HG03280 (cell line): ENCODE measurements at regions not wholly inside any gene's neighbourhood (a gene's known extent, or its start where the extent isn't known, plus 50 kb on each side); places are given as distances from the start of the nearest gene placed in this dataset.
"Not testable (repeated sequence)": the region's sequence is repeated elsewhere in the genome, so short reads cannot be mapped to it uniquely, and the experiment has no call there.

Source experiments
- ATAC-seq: cut with Tn5 transposase; IDR thresholded peaks from one replicate; pipeline ENCODE4 v1.9.1; 2021; ENCODE audit warnings: mild to moderate bottlenecking, moderate library complexity; ENCODE audit not compliant: unreplicated experiment

DNA sequence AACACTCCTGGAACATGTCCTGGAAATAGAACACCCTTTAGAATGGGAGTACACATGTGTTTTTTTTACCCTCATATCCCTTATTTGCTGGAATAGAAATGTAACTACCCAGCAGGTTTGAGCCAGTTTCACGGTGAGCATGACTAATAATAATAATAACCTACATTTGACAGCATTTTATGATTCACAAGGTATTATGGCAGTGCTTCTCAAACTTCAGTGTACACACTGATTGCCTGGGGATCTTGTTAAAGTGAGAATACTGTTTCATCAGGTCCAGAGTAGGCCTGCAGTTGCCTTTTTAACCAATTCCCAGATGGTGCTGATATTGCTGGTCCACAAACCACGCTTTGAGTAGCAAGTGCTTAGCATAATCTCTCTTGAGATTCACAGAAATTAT, 63.9 kb downstream of the NFKBIZ start:
- ATAC-seq, result no peak

DNA sequence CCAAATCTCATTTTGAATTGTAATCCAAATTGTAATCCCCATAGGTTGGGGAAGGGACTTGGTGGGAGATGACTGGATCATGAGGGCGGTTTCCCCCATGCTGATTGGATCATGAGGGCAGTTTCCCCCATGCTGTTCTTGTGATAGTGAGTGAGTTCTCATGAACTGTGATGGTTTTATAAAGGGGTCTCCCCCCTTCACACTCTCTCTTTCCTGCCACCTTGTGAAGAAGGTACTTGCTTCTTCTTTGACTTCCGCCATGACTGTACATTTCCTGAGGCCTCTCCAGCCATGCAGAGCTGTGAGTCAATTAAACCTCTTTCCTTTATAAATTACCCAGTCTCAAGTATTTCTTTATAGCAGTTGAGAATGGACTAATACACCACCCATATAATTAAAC, 68.4 kb downstream of the NFKBIZ start:
- ATAC-seq, result not testable (repeated sequence)

DNA sequence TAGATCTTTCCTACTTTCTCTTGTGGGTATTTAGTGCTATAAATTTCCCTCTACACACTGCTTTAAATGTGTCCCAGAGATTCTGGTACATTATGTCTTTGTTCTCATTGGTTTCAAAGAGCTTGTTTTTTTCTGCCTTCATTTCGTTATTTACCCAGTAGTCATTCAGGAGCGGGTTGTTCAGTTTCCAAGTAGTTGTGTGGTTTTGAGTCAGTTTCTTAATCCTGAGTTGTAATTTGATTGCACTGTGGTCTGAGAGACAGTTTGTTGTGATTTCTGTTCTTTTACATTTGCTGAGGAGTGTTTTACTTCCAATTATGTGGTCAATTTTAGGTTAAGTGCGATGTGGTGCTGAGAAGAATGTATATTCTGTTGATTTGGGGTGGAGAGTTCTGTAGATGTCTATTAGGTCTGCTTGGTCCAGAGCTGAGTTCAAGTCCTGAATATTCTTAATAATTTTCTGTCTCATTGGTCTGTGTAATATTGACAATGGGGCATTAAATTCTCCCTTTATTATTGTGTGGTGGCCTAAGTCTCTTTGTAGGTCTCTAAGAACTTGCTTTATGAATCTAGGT, 72.9 kb downstream of the NFKBIZ start:
- ATAC-seq, result not testable (repeated sequence)

DNA sequence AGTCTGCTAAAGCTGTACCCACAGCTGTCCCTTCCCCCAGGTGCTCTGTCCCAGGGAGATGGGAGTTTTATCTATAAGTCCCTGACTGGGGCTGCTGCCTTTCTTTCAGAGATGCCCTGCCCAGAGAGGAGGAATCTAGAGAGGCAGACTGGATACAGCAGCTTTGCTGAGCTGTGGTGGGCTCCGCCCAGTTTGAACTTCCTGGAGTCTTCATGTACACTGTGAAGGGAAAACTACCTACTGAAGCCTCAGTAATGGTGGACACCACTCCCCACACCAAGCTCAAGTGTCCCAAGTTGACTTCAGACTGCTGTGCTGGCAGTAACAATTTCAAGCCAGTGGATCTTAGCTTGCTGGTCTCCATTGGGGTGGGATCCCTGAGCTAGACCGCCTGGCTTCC, 75.3 kb downstream of the NFKBIZ start:
- ATAC-seq, result not testable (repeated sequence)

DNA sequence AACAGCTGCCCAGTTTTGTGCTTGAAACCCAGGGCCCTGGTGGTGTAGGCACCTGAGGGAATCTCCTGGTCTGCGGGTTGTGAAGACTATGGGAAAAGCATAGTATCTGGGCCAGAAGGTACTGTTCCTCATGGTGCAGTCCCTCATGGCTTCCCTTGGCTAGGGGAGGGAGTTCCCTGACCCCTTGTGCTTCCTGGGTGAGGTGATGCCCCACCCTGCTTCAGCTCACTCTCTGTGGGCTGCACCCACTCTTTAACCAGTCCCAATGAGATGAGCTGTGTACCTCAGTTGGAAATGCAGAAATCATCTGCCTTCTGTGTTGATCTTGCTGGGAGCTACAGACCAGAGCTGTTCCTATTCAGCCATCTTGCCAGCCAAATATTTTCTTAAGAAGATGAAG, 75.8 kb downstream of the NFKBIZ start:
- not testable (repeated sequence) for ATAC-seq

DNA sequence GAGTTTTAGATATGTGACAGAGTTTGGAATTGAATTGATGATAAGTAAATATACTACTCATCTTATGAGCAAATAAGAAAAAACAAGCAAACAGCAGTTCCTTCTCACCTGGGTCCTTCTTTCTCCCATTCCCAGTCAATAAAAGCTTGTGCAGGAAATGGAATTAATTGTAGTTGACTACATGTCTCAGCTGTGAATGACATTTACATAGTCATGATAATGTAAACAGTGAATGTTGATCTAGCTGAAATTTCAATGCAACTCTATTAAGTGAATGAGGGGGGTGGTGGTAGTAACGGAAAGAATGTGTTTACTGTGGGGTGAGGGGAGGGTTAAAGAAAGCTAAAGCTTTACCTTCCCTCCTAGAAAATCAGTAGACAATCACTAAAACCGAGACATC, 76.2 kb downstream of the NFKBIZ start:
- ATAC-seq, result no peak

DNA sequence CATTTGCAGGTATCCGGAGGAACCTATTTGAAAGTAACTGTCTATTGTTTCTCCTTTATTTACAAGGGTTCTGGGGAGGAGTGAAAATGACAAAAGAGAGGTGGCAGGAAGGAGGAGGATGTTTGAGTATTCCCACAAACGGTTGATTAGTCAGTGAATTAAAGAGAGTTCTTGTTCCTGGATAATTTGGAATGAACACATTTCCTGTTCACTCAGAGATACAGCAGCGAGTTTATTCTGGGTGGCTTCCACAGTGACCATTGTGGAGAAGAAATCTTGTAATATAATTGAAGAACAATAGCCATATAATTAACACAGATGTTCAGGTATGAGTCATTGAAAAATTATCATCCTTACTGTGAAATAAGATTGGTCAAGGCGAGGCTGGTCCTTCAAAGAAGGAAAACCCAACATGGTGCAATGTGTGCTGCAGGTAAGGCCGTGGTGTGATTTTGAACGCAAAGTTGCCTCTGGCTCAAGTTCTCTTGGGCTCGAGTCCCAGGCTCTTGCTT, 77.3 kb downstream of the NFKBIZ start:
- ATAC-seq, result no peak

DNA sequence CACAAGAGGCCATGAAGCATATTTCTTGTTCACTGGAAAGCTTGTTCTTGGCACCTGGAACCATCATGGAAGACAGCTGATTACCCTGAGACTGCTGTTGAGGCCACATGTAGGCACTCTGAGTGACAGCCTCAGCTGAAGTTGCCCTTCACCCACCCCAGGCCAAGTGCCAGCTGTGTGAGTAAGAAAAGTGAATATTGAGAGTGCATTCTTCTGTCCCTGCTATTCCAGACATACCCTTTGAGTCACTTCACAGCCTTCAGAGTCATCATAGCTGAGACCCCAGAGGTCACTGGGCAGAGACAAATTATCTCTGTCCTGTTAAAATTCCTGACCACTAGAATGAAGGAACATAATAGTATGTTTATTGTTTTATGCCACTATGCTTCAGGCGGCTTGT, 79.6 kb downstream of the NFKBIZ start:
- ATAC-seq, result no peak

DNA sequence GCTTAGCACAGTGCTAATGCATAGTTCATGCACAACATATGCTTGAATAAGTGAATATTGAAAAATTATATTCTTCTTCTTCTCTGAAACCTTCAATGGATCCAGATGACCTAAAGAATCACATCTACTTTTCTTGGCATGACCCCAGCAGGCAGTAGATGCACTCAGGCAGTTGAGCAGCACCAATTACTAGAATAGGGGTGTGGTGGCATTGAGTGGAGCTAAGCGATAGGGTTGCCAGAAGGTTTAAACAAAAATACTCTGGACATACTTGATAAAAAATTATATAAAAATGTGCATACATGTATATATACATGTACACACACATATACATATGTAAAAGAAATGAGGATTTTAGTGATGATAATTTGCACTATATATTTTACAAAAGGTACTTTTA, 81.8 kb downstream of the NFKBIZ start:
- no peak for ATAC-seq

DNA sequence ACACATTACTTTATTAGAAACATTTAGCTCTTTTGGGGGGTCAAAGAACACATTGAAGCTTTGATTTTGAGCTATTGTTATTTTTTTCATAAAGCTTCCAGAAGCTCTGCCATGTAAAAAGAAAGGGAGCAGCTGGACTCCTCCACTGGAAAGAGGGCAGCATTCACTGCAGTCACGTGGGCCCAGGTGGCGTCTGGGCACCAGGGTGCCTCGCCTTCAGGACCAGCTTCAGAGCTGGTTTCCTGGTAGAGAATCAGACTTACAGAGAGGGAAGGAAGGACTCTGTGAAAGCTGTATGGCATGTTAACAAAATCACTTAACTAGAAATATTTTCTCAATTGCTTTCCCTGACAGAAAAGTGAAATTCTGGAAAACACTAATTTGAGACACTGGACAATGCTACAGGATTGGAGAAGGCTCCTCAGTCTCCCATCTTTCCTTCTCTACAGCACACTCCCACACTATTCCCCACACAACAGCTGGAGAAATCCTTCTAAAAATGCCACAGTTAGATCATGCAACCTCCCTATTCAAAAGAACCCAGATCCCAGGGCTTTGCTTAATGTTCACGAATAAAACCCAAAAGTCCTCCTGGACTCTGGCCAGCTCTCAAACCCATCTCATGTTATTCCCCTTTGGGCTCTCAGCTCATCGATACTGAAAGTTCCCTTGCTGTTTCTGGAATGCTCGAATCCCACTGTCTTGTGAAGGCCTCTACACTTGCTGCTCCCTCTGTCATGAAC, 83.2 kb downstream of the NFKBIZ start:
- ATAC-seq, result no peak

DNA sequence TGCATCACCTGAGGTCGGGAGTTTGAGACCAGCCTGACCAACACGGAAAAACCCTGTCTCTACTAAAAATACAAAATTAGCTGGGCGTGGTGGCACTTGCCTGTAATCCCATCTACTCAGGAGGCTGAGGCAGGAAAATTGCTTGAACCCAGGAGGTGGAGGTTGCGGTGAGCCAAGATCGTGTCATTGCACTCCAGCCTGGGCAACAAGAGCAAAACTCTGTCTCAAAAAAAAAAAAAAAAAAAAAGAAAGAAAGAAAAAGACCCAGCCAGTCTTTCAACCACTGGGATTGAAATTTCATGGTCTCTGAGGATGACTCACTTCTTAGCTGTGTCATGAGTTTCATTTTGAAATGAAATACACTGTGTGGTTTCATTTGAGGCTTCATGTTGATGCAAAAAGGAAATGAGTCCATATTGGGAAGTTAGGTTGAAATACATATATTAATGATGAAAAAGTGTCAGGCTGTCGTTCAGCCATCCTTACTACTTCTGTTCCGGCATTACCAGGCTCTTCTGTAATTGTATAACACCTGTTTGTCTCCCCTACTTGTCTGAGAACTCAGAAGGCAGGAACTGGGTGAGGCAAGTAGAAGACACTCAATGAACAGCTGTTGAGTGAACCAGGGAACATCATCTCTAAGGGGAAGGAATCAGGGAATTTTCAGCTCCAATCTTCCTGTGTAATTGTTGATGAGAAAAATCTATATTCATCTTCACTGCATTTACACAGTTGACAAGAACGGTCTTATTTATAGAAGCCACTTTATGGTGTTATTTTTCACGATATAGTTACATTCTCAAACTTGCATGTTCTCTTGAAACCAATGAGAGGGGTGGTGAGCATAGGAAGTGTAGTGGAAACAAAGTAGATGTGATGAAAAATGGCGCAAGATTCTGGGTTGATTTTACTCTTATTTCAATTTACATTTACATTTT, 87.4 kb downstream of the NFKBIZ start:
- ATAC-seq, result peak; percentile 92

DNA sequence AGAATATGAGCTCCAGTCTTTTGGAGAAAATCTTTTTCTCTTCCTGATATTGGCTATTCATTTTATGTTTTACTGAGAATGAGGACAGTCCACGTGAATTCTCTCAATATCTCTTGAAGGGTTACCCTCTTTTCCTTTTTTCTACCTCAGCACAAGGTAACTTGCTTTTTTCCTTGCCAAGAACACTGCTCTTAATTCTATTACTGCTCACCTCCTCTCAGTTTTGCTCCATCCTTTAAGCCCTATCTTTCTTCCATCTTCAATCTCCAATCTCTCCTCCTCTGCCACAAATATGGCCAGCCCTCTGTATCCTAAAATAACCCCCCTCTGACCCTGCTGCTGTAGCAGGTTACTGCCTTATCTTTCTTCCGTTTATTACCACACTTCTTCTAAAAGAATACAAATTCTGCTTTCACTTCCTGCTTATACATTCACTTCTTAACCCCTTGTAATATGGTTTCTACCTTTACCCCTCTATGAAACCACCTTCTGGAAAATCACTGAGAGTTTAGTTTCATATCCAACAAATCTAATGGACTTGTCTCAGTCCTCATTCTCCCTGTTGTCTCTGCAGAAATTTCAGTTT, 89.0 kb downstream of the NFKBIZ start:
- peak; percentile 45 for ATAC-seq

DNA sequence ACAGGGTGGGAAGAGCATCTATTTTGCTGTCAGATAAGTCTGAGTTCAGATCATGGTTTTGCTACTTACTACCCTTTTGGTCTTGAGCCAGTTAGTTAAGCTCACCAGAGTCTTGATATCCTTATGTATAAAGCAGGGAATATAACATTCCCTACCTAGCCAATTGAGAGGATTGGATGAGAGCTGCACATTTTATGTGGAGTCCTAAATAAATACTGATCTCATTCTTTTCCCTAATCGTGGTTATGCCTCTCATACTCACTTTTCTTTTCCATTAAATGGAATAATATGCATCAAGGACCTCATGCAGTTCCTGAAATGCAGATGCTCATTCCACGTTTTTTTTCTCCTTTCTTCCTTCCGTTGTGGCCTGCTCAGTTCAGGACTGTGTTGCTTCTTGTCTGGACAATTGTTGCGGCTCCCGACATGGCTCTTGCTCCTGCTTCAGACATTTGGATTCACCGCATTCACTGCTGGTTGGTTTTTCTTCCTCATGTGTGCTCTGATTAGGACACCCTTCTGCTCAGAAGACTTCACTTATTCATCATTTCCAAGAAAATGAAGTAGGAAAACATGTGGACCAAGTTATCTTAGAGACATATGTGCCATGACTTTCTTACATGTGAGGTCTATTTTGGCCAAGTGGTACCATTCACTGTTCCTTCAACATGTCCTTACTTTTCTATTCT, 90.2 kb downstream of the NFKBIZ start:
- ATAC-seq, result no peak

DNA sequence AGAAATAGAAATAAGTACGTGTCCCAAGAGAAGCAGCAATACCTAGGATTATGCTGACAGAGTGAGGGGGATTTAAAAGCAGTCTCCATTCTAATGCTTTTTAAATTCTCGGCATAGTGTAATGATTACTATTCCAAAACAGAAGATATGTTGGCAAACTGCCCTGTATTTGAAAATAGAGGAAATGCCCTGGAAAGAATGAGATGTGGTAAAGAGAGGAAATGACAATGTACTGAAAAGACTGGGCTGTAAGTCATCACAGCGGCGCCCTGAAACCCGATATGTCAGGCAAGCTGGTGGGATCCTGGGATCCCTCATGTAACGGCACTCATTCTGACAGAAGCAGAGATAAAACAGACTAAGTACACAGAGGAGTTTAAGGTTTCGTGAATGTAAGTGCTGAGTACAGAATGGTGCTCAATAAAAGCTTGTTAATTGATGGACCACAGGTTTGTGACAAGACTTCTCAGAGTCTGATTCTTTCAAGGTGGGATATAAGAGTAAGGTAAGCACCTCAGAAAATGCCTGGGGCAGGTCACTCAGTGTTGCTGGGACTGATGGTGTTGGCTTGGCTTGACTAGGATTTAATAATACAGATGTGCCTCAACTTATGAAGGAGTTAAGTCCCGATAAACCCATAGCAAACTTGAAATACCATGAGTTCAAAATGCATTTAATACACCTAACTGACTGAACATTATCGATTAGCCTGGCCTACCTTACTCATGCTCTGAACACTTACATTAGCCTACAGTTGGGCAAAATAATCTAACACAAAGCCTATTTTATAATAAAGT, 91.4 kb downstream of the NFKBIZ start:
- no peak for ATAC-seq

DNA sequence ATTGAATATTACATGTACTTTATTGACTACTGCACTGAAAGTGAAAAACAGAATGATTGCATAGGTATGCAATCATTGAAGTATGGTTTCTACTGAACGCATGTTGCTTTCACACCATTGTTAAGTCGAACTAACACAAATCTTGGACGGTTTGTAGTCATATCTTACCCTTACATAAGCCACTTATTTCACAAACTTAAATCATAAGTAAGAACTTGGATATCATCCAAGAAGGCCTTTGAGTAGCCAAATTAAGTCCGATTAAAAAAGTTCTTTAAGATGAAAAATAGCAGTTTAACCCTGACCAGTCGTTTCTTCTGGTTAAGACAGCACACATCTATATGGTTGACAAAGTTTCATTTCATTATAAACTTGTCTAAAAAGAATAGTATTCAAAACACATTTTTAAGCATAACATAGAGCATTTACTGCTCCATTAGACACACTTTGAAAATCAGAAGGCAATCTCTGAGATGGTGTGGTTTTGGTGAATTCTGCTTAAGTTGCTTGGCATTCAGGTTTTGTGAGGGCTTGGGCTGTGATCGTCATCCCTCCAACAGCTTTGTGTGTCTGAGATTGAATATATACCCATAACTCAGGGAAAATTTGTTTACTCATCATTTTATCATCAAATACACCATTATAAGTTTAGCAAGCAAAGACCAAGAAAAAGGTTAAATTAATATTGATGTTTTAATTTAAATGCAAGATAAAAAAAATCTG, 92.2 kb downstream of the NFKBIZ start:
- no peak for ATAC-seq

DNA sequence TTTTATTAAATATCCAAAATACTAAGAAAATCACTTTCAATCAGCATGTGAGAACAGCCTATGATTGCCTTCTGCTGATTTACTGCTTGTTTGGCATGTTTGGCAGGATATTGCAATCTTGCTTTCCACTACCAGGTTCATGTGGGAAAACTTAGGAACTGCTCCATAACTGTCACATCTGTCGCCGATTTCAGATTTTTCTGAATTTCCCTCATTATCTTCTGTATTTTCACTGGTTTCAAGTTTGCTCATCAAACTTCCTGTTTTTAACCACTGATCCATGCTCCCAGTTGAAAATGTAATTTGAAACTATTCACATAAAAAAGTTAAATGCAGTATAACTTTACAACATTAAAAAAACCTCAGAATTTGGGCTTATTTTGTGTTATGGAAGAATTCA, 93.0 kb downstream of the NFKBIZ start:
- ATAC-seq, result no peak

DNA sequence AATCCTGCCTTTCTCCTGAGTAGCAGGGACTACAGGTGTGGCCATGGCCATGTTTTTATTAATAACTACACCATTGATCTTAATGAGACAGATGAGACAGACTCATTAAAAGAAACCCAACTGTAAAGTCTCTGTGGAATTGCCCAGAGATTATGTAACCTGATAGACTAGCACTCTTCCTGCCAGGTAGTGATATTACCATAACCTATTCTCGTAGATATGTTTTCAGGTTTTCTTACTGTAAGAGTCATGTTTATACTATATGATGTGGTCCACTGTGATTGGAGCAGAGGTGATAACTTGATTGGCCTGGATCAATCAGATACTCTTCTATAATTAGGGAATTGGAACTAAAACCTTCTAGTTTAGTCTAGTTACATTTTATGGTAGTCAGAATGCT, 93.7 kb downstream of the NFKBIZ start:
- ATAC-seq, result no peak

DNA sequence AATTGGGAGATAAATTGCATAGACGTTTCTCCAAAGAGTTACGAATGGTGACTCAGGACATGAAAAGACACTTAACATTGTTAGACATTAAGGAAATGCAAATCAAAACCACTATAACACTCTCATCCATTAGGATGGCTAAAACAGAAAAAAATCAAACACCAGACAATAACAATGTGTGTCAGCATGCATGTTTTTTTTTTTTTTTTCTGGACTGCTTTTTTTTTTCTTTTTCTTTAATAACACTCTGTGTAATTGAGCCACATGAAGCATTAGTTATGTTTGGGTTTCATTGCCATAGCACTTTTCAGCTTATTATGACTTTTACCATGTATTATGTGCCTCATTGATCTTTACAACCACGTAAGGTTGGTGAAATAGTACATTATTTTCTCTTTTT, 95.0 kb downstream of the NFKBIZ start:
- ATAC-seq, result no peak

DNA sequence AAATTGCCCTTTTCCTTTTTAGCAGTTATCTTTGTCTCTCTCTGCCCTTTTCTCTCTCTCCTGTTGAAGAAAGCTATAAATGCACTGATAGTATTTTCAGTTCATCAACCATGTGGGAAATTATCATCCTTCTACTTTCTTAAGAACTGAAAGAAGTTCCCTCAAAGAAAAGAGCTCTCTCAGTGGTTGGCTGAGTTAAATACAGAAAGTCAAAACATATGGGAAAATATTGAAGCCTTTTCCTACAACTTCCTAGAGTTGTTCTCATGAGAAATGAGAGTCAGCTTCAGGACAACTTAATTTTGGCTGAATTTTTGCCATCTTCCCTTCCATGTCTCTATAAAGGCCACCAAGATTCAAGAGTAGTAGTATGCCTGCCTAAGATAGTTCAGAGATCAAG, 96.7 kb downstream of the NFKBIZ start:
- no peak for ATAC-seq
